ENCODE measurements at regions not wholly inside any gene's neighbourhood (a gene's known extent, or its start where the extent isn't known, plus 50 kb on each side); places are given as distances from the start of the nearest gene placed in this dataset.
"Not testable (repeated sequence)": the region's sequence is repeated elsewhere in the genome, so short reads cannot be mapped to it uniquely, and the experiment has no call there.

DNA sequence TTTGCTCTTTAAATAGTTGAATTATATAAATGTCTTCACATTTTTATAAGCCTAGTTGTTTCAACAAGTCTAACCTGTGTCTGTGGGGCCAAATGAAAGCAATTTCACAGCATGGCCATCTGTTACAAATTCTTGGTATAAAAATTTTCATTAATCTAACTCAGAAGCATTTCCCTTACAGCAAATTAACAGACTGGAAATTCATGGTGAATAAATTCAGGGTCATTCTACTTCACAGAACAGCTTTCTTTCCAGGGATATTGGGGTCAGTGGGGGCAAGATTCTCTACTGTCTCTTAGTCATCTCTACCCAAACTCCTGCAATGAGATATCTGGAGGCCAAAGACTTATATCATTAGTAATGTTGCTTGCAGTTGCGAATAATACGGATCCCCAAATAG is 352.1 kb downstream of the MMUT start:
- WGBS: 81% methylated on average over 2 of the region's 2 CpGs
- H3K4me3 ChIP-seq (ENCODE audit: low read depth in 1 of 3, low read length in 3 of 3): no peak overlapping the region
- TF ChIP-seq HNF4G (IDR thresholded peaks at IDR 0.05): no peak
- TF ChIP-seq, protein P1, sequence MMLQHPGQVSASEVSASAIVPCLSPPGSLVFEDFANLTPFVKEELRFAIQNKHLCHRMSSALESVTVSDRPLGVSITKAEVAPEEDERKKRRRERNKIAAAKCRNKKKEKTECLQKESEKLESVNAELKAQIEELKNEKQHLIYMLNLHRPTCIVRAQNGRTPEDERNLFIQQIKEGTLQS (IDR thresholded peaks at IDR 0.05): no peak

DNA sequence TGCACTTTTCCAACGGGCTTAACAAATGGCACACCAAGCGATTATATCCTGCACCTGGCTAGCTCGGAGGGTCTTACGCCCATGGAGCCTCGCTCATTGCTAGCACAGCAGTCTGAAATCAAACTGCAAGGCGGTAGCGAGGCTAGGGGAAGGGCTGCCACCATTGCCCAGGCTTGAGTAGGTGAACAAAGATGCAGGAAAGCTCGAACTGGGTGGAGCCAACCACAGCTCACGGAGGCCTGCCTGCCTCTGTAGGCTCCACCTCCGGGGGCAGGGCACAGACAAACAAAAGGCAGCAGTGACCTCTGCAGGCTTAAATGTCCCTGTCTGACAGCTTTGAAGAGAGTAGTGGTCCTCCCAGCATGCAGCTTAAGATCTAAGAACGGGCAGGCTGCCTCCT is 365.4 kb downstream of the MMUT start:
- H3K4me3 ChIP-seq (ENCODE audit: low read depth in 1 of 3, low read length in 3 of 3); H3K9me3 ChIP-seq (ENCODE audit: control insufficient read depth in 4 of 4, low read length in 3 of 4); DNase-seq (ENCODE audit: low spot score); H3K4me1 ChIP-seq (ENCODE audit: control insufficient read depth in 4 of 4, insufficient read depth in 4 of 4, low read length in 3 of 4); H3K9ac ChIP-seq (ENCODE audit: low read depth in 1 of 2, low read length in 2 of 2); H3K36me3 ChIP-seq (ENCODE audit: control insufficient read depth in 4 of 4, insufficient read depth in 3 of 4, low read depth in 1 of 4, low read length in 3 of 4); H3K27me3 ChIP-seq (ENCODE audit: control insufficient read depth in 4 of 4, insufficient read depth in 4 of 4, low read length in 3 of 4); H3K27ac ChIP-seq (ENCODE audit: low read depth in 1 of 2, low read length in 2 of 2): not testable (repeated sequence)
- 87% methylated on average over 11 of the region's 11 CpGs for WGBS

More for the DNA sequence above, 352.1 kb downstream of the MMUT start:
- H3K27ac ChIP-seq (ENCODE audit: low read depth in 1 of 2, low read length in 2 of 2): no peak overlapping the region
- DNase-seq (ENCODE audit: low spot score): no peak
- no peaks in the 10 kb centered on the region for H3K27me3 ChIP-seq (ENCODE audit: control insufficient read depth in 4 of 4, insufficient read depth in 4 of 4, low read length in 3 of 4)
- H3K4me1 ChIP-seq (ENCODE audit: control insufficient read depth in 4 of 4, insufficient read depth in 4 of 4, low read length in 3 of 4): no peaks in the 10 kb centered on the region
- no peaks in the 10 kb centered on the region for H3K36me3 ChIP-seq (ENCODE audit: control insufficient read depth in 4 of 4, insufficient read depth in 3 of 4, low read depth in 1 of 4, low read length in 3 of 4)
- no peak overlapping the region for H3K9ac ChIP-seq (ENCODE audit: low read depth in 1 of 2, low read length in 2 of 2)
- no peaks in the 10 kb centered on the region for H3K9me3 ChIP-seq (ENCODE audit: control insufficient read depth in 4 of 4, low read length in 3 of 4)

DNA sequence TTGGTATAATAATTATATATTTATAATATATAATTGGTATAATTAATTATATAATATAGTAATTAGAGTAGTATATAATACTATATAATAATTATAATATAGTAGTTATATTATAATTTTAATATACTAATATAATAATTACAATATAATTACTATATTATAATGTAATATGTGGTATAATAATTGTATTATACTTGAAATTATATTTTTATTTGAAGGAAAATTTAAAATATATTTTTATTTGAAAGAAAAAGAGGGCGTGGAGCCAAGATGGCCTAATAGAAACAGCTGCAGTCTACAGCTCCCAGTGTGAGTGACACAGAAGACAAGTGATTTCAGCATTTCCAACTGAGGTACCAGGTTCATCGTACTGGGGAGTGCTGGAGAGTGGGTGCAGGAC is 365.9 kb downstream of the MMUT start:
- Histone ChIP-seq H3K27me3 (ENCODE audit: control insufficient read depth in 4 of 4, insufficient read depth in 4 of 4, low read length in 3 of 4) (no peaks in the 10 kb centered on the region), H3K9ac (ENCODE audit: low read depth in 1 of 2, low read length in 2 of 2) (no peak overlapping the region), H3K4me1 (ENCODE audit: control insufficient read depth in 4 of 4, insufficient read depth in 4 of 4, low read length in 3 of 4) (no peaks in the 10 kb centered on the region), H3K4me3 (ENCODE audit: low read depth in 1 of 3, low read length in 3 of 3) (no peak overlapping the region), H3K27ac (ENCODE audit: low read depth in 1 of 2, low read length in 2 of 2) (no peak overlapping the region), H3K9me3 (ENCODE audit: control insufficient read depth in 4 of 4, low read length in 3 of 4) (no peaks in the 10 kb centered on the region), H3K36me3 (ENCODE audit: control insufficient read depth in 4 of 4, insufficient read depth in 3 of 4, low read depth in 1 of 4, low read length in 3 of 4) (no peaks in the 10 kb centered on the region)
- WGBS: 82% methylated on average over 2 of the region's 2 CpGs
- no peak for DNase-seq (ENCODE audit: low spot score)
- TF ChIP-seq FOXA2 (IDR thresholded peaks at IDR 0.05) (no peak), NR2F2 (IDR thresholded peaks at IDR 0.05) (no peak), TAF1 (conservative IDR thresholded peaks at IDR 0.05) (no peak)
- TF ChIP-seq, protein P2, sequence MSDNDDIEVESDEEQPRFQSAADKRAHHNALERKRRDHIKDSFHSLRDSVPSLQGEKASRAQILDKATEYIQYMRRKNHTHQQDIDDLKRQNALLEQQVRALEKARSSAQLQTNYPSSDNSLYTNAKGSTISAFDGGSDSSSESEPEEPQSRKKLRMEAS (IDR thresholded peaks at IDR 0.05): no peak
- TF ChIP-seq, protein P3, sequence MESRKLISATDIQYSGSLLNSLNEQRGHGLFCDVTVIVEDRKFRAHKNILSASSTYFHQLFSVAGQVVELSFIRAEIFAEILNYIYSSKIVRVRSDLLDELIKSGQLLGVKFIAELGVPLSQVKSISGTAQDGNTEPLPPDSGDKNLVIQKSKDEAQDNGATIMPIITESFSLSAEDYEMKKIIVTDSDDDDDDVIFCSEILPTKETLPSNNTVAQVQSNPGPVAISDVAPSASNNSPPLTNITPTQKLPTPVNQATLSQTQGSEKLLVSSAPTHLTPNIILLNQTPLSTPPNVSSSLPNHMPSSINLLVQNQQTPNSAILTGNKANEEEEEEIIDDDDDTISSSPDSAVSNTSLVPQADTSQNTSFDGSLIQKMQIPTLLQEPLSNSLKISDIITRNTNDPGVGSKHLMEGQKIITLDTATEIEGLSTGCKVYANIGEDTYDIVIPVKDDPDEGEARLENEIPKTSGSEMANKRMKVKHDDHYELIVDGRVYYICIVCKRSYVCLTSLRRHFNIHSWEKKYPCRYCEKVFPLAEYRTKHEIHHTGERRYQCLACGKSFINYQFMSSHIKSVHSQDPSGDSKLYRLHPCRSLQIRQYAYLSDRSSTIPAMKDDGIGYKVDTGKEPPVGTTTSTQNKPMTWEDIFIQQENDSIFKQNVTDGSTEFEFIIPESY (IDR thresholded peaks at IDR 0.05): no peak

DNA sequence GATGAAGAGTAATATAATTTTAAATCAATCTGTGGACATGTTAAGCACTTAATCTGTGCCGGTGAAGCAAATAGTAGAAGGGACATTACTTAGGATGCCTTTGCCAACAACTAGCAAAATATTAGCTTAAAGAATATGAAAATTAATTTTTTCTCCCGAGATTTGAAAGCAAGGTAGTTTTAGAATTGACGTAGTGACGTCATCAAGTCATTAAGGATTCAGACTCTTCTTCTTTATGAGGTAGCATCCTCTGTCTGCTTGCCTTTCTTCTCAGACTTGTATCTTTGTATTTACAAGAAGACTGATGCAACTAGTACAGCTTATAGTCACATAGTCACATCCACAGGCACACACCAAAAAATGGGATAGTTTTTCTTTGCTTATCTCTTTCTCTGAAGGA is 374.4 kb downstream of the MMUT start:
- WGBS: 79% methylated on average over 4 of the region's 4 CpGs
- DNase-seq (ENCODE audit: low spot score): no peak
- Histone ChIP-seq H3K9ac (ENCODE audit: low read depth in 1 of 2, low read length in 2 of 2) (no peak overlapping the region), H3K27ac (ENCODE audit: low read depth in 1 of 2, low read length in 2 of 2) (no peak overlapping the region), H3K4me3 (ENCODE audit: low read depth in 1 of 3, low read length in 3 of 3) (no peak overlapping the region), H3K9me3 (ENCODE audit: control insufficient read depth in 4 of 4, low read length in 3 of 4) (no peaks in the 10 kb centered on the region), H3K36me3 (ENCODE audit: control insufficient read depth in 4 of 4, insufficient read depth in 3 of 4, low read depth in 1 of 4, low read length in 3 of 4) (no peaks in the 10 kb centered on the region), H3K4me1 (ENCODE audit: control insufficient read depth in 4 of 4, insufficient read depth in 4 of 4, low read length in 3 of 4) (no peaks in the 10 kb centered on the region), H3K27me3 (ENCODE audit: control insufficient read depth in 4 of 4, insufficient read depth in 4 of 4, low read length in 3 of 4) (no peaks in the 10 kb centered on the region)
- TF ChIP-seq, protein P4, sequence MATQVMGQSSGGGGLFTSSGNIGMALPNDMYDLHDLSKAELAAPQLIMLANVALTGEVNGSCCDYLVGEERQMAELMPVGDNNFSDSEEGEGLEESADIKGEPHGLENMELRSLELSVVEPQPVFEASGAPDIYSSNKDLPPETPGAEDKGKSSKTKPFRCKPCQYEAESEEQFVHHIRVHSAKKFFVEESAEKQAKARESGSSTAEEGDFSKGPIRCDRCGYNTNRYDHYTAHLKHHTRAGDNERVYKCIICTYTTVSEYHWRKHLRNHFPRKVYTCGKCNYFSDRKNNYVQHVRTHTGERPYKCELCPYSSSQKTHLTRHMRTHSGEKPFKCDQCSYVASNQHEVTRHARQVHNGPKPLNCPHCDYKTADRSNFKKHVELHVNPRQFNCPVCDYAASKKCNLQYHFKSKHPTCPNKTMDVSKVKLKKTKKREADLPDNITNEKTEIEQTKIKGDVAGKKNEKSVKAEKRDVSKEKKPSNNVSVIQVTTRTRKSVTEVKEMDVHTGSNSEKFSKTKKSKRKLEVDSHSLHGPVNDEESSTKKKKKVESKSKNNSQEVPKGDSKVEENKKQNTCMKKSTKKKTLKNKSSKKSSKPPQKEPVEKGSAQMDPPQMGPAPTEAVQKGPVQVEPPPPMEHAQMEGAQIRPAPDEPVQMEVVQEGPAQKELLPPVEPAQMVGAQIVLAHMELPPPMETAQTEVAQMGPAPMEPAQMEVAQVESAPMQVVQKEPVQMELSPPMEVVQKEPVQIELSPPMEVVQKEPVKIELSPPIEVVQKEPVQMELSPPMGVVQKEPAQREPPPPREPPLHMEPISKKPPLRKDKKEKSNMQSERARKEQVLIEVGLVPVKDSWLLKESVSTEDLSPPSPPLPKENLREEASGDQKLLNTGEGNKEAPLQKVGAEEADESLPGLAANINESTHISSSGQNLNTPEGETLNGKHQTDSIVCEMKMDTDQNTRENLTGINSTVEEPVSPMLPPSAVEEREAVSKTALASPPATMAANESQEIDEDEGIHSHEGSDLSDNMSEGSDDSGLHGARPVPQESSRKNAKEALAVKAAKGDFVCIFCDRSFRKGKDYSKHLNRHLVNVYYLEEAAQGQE (IDR thresholded peaks at IDR 0.05): no peak
- no peak for TF ChIP-seq FOXA2 (IDR thresholded peaks at IDR 0.05)
- no peak for TF ChIP-seq HNF4A (conservative IDR thresholded peaks at IDR 0.05)
- no peak for TF ChIP-seq NR2F2 (IDR thresholded peaks at IDR 0.05)
- TF ChIP-seq, protein P5, sequence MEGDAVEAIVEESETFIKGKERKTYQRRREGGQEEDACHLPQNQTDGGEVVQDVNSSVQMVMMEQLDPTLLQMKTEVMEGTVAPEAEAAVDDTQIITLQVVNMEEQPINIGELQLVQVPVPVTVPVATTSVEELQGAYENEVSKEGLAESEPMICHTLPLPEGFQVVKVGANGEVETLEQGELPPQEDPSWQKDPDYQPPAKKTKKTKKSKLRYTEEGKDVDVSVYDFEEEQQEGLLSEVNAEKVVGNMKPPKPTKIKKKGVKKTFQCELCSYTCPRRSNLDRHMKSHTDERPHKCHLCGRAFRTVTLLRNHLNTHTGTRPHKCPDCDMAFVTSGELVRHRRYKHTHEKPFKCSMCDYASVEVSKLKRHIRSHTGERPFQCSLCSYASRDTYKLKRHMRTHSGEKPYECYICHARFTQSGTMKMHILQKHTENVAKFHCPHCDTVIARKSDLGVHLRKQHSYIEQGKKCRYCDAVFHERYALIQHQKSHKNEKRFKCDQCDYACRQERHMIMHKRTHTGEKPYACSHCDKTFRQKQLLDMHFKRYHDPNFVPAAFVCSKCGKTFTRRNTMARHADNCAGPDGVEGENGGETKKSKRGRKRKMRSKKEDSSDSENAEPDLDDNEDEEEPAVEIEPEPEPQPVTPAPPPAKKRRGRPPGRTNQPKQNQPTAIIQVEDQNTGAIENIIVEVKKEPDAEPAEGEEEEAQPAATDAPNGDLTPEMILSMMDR (IDR thresholded peaks at IDR 0.05; ENCODE audit: low read depth, low read length, missing input control): no peak
- no peak for TF ChIP-seq SP1 (IDR thresholded peaks at IDR 0.05)
- TF ChIP-seq, protein P3 (IDR thresholded peaks at IDR 0.05): no peak
- no peak for TF ChIP-seq FOXA1 (IDR thresholded peaks at IDR 0.05)
- no peak for TF ChIP-seq TAF1 (conservative IDR thresholded peaks at IDR 0.05)
- TF ChIP-seq EGR1 (IDR thresholded peaks at IDR 0.05; ENCODE audit: low read depth in 2 of 2): no peak
- TF ChIP-seq YY1 (IDR thresholded peaks at IDR 0.05): no peak

Measured in liver (tissue), 8 donors.